HFFc6 (cell line): ENCODE measurements at regions not wholly inside any gene's neighbourhood (a gene's known extent, or its start where the extent isn't known, plus 50 kb on each side); places are given as distances from the start of the nearest gene placed in this dataset.

Experiments
- DNase-seq: peaks from one replicate; pipeline ENCODE4 v3.0.0-alpha.2; 2018
- H3K27ac Mint-ChIP-seq: 2 replicates; pipeline ENCODE4 v1.8.0; 2020; ENCODE audit warnings: mild to moderate bottlenecking, mixed read lengths
- H3K27me3 Mint-ChIP-seq: 2 replicates; pipeline ENCODE4 v1.8.0; 2021; ENCODE audit warnings: mild to moderate bottlenecking, moderate library complexity, mixed read lengths; ENCODE audit not compliant: insufficient read depth
- H3K36me3 Mint-ChIP-seq: 2 replicates; pipeline ENCODE4 v1.8.0; 2021; ENCODE audit warnings: low read depth, mixed read lengths
- H3K4me1 Mint-ChIP-seq: 2 replicates; pipeline ENCODE4 v1.8.0; 2020; ENCODE audit warnings: low read depth, mixed read lengths
- H3K4me3 Mint-ChIP-seq: 2 replicates; pipeline ENCODE4 v1.8.0; 2020; ENCODE audit warnings: mild to moderate bottlenecking, moderate library complexity, mixed read lengths
- H3K9me3 Mint-ChIP-seq: 2 replicates; pipeline ENCODE4 v1.8.0; 2020; ENCODE audit warnings: mild to moderate bottlenecking, mixed read lengths
- TF ChIP-seq, protein P1 (sequence below): fragments of 200-600 bp; sonication (generic); IDR thresholded peaks from 2 replicates; pipeline ENCODE4 v1.5.0; 2021; ENCODE audit warnings: antibody characterized with exemption, mild to moderate bottlenecking

DNA sequence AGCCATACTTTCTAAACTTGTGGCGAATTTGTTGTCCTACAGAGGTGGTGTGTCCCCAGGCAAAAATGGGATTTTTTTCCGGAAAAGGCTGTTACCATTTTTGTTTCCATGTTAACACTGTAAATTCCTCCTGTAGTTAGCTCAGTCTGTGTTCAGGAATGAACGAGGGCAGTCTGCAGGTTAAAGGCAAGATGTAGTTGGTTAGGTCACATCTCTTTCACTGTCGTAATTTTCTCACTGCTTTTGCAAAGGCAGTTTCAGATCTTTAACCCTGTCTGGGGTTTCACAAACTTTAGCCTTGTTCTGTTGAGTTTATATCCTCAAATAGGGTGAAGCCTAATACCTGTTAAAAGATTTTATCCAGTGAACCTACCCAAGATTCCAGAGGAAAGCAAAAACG, 50.5 kb upstream of the PUDP start:
- Mint-ChIP-seq H3K27me3 (no peaks in the 10 kb centered on the region), H3K27ac (no peak overlapping the region), H3K36me3 (peaks cover 10% of the 10 kb centered on the region)

More for the DNA sequence above, 50.5 kb upstream of the PUDP start:
- Mint-ChIP-seq H3K9me3 (no peaks in the 10 kb centered on the region), H3K4me3 (no peak overlapping the region), H3K4me1 (no peaks in the 10 kb centered on the region)
- DNase-seq, result no peak
- TF ChIP-seq, protein P1, sequence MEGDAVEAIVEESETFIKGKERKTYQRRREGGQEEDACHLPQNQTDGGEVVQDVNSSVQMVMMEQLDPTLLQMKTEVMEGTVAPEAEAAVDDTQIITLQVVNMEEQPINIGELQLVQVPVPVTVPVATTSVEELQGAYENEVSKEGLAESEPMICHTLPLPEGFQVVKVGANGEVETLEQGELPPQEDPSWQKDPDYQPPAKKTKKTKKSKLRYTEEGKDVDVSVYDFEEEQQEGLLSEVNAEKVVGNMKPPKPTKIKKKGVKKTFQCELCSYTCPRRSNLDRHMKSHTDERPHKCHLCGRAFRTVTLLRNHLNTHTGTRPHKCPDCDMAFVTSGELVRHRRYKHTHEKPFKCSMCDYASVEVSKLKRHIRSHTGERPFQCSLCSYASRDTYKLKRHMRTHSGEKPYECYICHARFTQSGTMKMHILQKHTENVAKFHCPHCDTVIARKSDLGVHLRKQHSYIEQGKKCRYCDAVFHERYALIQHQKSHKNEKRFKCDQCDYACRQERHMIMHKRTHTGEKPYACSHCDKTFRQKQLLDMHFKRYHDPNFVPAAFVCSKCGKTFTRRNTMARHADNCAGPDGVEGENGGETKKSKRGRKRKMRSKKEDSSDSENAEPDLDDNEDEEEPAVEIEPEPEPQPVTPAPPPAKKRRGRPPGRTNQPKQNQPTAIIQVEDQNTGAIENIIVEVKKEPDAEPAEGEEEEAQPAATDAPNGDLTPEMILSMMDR, result no peak
